Neural progenitor cell (in vitro differentiated cells): ENCODE measurements at regions not wholly inside any gene's neighbourhood (a gene's known extent, or its start where the extent isn't known, plus 50 kb on each side); places are given as distances from the start of the nearest gene placed in this dataset.

ENCODE experiments used
- DNase-seq: peaks from one replicate; pipeline ENCODE4 v3.0.0-alpha.2; 2016; ENCODE audit warnings: low spot score
- H2AFZ ChIP-seq: fragments of 200-600 bp; sonication (generic); replicated peaks from 2 replicates; pipeline ENCODE4 v1.6.1; 2016; ENCODE audit warnings: antibody characterized with exemption
- H3F3A ChIP-seq: fragments of 200-600 bp; sonication (generic); 2 replicates; pipeline ENCODE4 v1.6.1; 2016; ENCODE audit warnings: antibody characterized with exemption, low read depth
- H3K27ac ChIP-seq: fragments of 200-600 bp; sonication (generic); 2 replicates; pipeline ENCODE4 v1.5.1; 2016; ENCODE audit warnings: mild to moderate bottlenecking
- H3K27me3 ChIP-seq: fragments of 200-600 bp; sonication (generic); 2 replicates; pipeline ENCODE4 v1.6.1; 2016; ENCODE audit warnings: mild to moderate bottlenecking, moderate library complexity
- H3K36me3 ChIP-seq: fragments of 200-600 bp; sonication (generic); 2 replicates; pipeline ENCODE4 v1.5.1; 2016
- H3K4me1 ChIP-seq: fragments of 200-600 bp; sonication (generic); 2 replicates; pipeline ENCODE4 v1.6.1; 2016; ENCODE audit warnings: mixed run types
- H3K4me2 ChIP-seq: fragments of 200-600 bp; sonication (generic); 2 replicates; pipeline ENCODE4 v1.6.1; 2016
- H3K4me3 ChIP-seq: fragments of 200-600 bp; sonication (generic); 2 replicates; pipeline ENCODE4 v1.5.1; 2016
- H3K79me2 ChIP-seq: fragments of 200-600 bp; sonication (generic); 2 replicates; pipeline ENCODE4 v1.6.1; 2016; ENCODE audit warnings: low read depth
- H3K9ac ChIP-seq: fragments of 200-600 bp; sonication (generic); 2 replicates; pipeline ENCODE4 v1.6.1; 2016
- H3K9me3 ChIP-seq: fragments of 200-600 bp; sonication (generic); 2 replicates; pipeline ENCODE4 v1.5.1; 2016; ENCODE audit warnings: low read depth
- H4K20me1 ChIP-seq: fragments of 200-600 bp; sonication (generic); 2 replicates; pipeline ENCODE4 v1.6.1; 2016; ENCODE audit warnings: low read depth
- H3K27ac Mint-ChIP-seq: 3 replicates; pipeline ENCODE4 v1.8.0; 2021; ENCODE audit warnings: mixed read lengths
- H3K27me3 Mint-ChIP-seq: 2 replicates; pipeline ENCODE4 v1.8.0; 2022; ENCODE audit warnings: low read depth, mild to moderate bottlenecking, inconsistent platforms, moderate library complexity, mixed read lengths; ENCODE audit not compliant: insufficient read depth
- H3K36me3 Mint-ChIP-seq: 3 replicates; pipeline ENCODE4 v1.8.0; 2021; ENCODE audit warnings: mixed read lengths
- H3K4me1 Mint-ChIP-seq: 3 replicates; pipeline ENCODE4 v1.8.0; 2021; ENCODE audit warnings: mixed read lengths
- H3K4me3 Mint-ChIP-seq: 3 replicates; pipeline ENCODE4 v1.8.0; 2021; ENCODE audit warnings: mild to moderate bottlenecking, moderate library complexity, mixed read lengths
- H3K9me3 Mint-ChIP-seq: 3 replicates; pipeline ENCODE4 v1.8.0; 2020; ENCODE audit warnings: mixed read lengths
- CTCF ChIP-seq: fragments of 200-600 bp; sonication (generic); IDR thresholded peaks from 2 replicates; pipeline ENCODE4 v1.5.1; 2017; ENCODE audit warnings: antibody characterized with exemption, mild to moderate bottlenecking
- EZH2 ChIP-seq: fragments of 200-600 bp; sonication (generic); IDR thresholded peaks from 2 replicates; pipeline ENCODE4 v1.6.1; 2017; ENCODE audit warnings: antibody characterized with exemption, mild to moderate bottlenecking, moderate library complexity
- EZH2phosphoT487 ChIP-seq: fragments of 200-600 bp; sonication (generic); IDR thresholded peaks from 2 replicates; pipeline ENCODE4 v1.6.1; 2017; ENCODE audit warnings: antibody characterized with exemption

- Histone ChIP-seq H3K4me2 (no peak overlapping the region), H3K9ac (no peak overlapping the region), H3F3A (no peaks in the 10 kb centered on the region), H4K20me1 (no peaks in the 10 kb centered on the region), H3K4me3 (no peak overlapping the region), H3K4me1 (no peaks in the 10 kb centered on the region), H3K36me3 (no peaks in the 10 kb centered on the region), H2AFZ (no peak overlapping the region), H3K27me3 (no peaks in the 10 kb centered on the region), H3K79me2 (no peaks in the 10 kb centered on the region), H3K27ac (no peak overlapping the region), H3K9me3 (no peaks in the 10 kb centered on the region)
- no peak for DNase-seq
- peaks cover 5% of the 10 kb centered on the region for H3K27me3 Mint-ChIP-seq
- TF ChIP-seq EZH2phosphoT487 (no peak), EZH2 (no peak)
- no peak overlapping the region for H3K27ac Mint-ChIP-seq
- H3K9me3 Mint-ChIP-seq, result peaks cover 3% of the 10 kb centered on the region
- H3K4me1 Mint-ChIP-seq, result no peaks in the 10 kb centered on the region
- no peaks in the 10 kb centered on the region for H3K36me3 Mint-ChIP-seq
- H3K4me3 Mint-ChIP-seq, result no peak overlapping the region
Observed at GRCh38 chr2:224640679-224641078, 55.5 kb upstream of the CUL3 start.

GRCh38 chr2:224638301-224638823 lies 53.2 kb upstream of the CUL3 start:
- no peaks in the 10 kb centered on the region for H3K36me3 Mint-ChIP-seq
- Histone ChIP-seq H4K20me1 (no peaks in the 10 kb centered on the region), H3K36me3 (no peaks in the 10 kb centered on the region), H3K27ac (no peak overlapping the region), H3K4me1 (no peaks in the 10 kb centered on the region), H2AFZ (no peak overlapping the region), H3K4me3 (no peak overlapping the region), H3K4me2 (no peak overlapping the region), H3K9me3 (no peaks in the 10 kb centered on the region), H3K9ac (no peak overlapping the region), H3K79me2 (no peaks in the 10 kb centered on the region), H3K27me3 (no peaks in the 10 kb centered on the region), H3F3A (no peaks in the 10 kb centered on the region)
- H3K4me1 Mint-ChIP-seq, result no peaks in the 10 kb centered on the region
- no peak overlapping the region for H3K27ac Mint-ChIP-seq
- peaks cover 3% of the 10 kb centered on the region for H3K9me3 Mint-ChIP-seq
- no peak overlapping the region for H3K4me3 Mint-ChIP-seq
- peaks cover 6% of the 10 kb centered on the region for H3K27me3 Mint-ChIP-seq
- no peak for TF ChIP-seq EZH2phosphoT487
- TF ChIP-seq CTCF, result no peak
- TF ChIP-seq EZH2, result no peak
- no peak for DNase-seq
